G401 (cell line): ENCODE measurements at regions not wholly inside any gene's neighbourhood (a gene's known extent, or its start where the extent isn't known, plus 50 kb on each side); places are given as distances from the start of the nearest gene placed in this dataset.

Source experiments
- DNase-seq: peaks from one replicate; pipeline ENCODE4 v3.0.0-alpha.2; 2015; ENCODE audit warnings: low spot score
- in situ Hi-C: cut with HindIII; loops from 2 replicates; pipeline ENCODE4 v1.10.0; 2016; ENCODE audit warnings: low sequenced_read_pairs, mixed read lengths

DNA sequence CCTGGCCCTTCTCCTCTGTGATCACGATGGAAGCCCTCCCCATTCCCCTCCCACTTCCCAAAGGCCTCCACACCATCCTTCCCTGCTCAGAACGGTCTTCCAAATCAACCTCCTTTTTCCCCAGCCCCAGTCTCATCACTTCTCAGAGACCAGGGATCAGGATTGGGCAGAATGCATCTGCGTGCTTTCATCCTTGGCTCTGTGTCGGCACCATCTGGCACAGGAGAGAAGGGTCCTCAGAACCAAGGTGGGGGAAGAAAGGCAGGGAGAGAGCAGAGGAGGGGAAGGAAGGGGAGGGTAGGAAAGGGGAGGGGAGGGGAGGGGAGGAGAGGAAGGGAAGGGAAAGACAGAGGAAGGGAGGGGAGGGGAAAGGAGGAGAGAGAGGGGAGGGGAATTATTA lies 52.4 kb upstream of the FICD start:
- in situ Hi-C loops: no loop called here
- DNase-seq: no peak

DNA sequence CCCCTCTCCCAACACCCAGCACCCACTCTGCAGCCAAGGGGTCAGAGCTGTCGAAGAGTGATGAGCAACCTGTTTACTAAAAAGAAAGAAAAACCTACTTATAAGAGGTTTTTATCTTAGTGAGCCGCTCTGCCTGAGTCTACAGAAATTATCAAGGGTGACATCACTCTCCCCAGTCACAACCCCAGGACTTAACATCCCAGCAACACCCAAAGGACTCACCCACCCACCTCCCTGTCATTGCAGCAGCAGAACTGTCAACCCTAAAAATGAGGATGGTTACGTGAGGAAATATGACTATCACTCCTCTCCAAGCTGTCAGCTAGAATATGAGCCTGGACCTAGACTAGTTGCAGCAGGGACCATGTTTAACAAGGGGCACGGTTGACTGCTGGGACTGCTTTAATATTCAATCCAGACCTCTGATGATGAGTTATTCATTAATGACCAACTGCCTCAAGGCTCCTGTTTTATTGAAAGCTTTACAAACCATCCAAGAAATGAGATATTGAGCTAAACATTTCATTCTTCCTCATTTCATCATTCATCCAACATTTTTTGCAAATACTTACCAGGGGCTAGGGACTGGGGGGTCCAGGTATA lies 53.9 kb upstream of the FICD start:
- DNase-seq: no peak
- in situ Hi-C loops: no loop called here

DNA sequence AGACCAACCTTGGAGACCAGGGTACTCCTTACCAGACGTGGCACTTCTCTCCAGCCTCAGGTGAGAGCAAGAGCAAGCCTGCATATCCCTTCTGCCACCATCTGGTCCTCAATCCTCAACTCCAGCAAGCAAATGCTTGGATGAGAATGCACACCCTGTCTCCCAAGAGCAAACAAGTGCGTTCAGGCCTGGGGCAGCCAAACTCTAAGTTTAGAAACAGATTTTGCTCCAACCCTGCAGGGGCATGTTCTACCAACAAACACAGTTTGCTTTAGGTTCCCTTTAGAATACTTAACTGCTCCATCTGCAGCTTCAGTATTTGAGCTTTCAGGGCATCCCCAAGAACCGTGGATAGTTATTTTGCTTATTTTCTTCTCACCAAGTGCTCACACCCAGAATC lies 55.9 kb upstream of the FICD start:
- in situ Hi-C loops: no loop called here
- DNase-seq: peak; percentile 94

DNA sequence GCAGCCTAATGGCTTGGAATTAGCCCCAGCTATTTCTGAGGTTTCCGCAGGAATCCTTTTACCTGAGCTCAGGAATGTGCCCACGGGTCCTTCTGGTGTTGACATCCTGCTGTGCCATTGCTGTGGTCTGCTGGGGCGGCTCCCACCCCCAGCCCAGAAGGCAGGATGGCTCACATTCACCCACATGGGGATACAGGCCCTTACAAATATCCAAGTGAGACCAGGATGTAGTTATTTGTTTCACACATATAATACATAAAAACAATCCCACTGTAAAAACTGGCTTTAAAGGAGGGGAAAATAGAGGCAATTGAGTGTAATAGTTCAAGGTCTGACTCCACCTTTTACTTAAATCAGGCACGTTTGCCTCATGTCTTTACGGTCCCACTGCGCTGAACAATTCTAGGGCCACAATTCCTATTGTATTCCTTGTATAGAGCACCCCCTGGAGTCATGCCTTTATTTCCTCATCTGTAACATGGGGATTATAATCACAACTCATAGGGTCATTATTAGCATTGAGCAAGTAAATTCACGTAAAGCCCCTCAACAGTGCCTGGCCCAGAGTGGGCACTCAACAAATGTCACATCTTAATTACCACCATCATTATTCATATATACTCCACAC lies 57.2 kb upstream of the FICD start:
- DNase-seq: no peak

DNA sequence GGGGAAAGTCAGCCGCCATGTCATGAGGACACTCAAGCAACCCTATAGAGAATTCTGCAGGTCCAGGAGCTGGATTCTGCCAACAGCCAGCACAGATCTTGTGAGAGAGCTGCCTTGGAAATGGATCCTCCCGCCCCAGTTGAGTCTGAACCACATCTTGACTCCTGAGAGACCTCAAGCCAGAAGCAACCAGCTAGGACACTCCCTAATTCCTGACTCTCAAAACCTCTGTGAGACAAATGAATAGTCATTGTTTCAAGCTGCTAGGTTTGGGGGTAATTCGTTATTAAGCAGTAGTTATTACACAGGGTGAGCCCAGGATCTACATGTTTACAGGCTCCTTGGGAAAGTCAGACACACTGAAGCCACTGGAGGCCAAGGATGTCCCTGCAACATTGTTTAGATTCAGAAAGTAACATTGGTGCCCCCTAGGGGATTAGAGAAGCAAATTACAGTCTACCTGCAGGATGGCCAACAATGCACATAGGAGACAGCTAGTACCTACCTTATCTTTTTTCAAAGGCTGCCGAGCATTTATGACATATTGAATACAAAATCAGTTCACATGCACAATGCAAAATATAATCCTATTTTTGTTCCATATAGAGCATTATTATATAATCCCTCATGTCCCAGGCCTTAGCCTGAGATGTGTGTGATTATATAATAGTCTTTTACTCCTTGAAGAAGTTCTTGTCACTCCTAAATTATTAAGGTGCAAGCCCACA lies 57.9 kb upstream of the FICD start:
- DNase-seq: peak; percentile 91
- in situ Hi-C loops: no loop called here

More for the DNA sequence above, 57.2 kb upstream of the FICD start:
- in situ Hi-C loops: no loop called here

DNA sequence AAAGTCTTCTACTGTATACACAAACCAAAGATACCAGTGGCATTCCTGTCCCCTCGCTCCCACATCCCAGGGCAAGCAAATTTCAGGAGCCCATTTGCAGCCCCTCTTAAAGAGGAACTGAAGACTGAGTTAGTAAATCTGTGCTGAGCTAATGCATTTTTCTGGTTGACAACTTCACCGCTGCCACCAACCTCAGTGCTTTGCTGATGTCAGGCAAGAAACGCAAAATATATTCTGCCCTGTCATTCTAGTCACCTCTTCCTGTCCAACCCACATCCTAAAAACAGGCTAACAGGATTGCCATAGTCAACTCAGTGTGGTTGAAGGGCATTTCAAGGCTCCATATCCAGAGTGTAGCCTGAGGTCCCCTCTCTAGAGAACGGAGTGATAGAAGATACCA lies 59.4 kb upstream of the FICD start:
- in situ Hi-C loops: no loop called here

DNA sequence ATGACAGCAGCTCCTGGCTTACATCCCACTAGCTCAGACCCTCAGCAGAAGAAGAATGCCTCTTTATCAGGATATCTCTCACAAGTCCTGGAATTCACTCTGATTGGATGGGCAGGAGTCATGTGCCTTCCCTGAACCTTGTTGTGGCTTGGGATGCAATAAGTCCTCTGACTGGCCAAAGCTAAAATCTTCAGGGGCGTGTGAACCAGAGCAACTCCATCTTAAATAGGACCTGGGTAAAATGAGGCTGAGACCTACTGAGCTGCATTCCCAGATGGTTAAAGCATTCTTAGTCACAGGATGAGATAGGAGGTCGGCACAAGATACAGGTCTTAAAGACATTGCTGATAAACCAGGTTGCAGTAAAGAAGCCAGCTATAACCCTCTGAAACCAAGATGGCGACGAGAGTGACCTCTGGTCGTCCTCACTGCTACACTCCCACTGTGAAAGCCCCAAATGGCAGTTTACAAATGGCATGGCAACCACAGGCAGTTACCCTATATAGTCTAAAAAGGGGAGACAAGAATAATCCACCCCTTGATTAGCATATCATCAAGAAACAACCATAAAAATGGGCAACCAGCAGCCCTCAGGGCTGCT lies 60.4 kb upstream of the FICD start:
- in situ Hi-C loops: no loop called here
- no peak for DNase-seq

More for the DNA sequence above, 59.4 kb upstream of the FICD start:
- DNase-seq: no peak

DNA sequence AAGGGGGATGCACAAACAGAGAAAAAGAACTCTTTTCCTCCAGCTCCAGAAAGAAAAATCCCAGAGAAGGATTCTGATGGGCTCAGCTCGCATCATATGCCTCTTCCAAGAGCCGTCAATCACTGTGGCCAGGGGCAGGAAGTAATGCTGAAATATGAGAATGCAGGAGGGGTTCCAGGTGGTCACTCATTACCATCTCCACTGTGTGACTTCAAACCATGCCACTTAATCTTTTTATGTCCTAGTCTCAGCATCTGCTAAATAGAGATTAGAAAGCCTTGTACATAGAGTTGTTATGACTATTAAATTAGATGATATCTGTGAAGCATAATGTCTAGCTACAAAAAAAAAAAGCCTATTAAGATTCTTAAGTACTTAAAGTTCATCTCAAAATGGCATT lies 65.6 kb upstream of the FICD start:
- no peak for DNase-seq

DNA sequence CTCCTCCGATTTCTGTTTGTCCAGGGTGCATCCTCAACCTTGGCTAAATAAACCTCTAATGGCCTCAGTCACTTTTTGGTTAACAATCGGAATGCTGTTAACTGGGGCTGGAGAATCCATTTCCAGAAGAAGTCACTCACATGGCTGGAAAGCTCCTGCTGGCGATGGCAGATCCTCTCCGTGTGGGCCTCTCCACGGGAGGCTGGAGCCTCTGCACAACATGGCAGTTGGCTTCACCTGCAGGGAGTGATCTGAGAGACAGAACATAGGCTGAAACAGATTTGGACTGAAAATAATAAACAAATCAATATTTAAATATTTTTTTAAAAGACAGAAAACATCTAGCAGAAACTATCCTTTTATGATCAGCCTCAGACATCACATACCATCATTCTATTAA lies 66.8 kb upstream of the FICD start:
- in situ Hi-C loops: no loop called here

More for the DNA sequence above, 65.6 kb upstream of the FICD start:
- in situ Hi-C loops: no loop called here

DNA sequence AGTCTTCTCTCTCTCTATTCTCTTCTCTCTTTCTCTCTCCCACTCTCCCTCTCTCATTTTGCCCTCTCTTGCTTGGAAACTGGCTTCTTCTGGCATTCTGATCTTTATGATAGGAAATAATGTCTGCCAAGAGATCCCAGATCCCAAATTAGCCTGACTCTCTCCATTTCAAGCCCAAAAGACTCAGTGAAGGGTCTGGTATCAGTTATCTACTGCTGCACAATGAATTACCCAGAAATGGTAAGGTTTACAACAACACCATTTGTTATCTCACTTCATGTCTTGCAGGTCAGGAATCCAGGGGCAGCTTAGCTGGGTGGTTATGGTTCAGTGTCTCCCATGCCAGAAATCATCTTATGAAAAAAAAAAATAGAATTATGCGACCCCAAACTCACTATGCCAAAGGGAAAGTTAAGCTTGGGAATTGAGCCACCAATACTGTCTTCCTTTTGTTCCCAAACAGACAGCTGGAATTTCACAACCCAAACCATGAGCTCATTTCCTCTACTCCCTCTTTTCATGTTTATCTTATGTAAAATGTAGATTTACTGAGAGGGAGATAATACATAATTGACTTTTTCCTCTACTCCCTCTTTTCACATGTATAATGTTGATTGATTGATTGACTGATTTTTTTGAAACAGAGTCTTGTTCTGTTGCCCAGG lies 67.8 kb upstream of the FICD start:
- in situ Hi-C loops: no loop called here
- DNase-seq: no peak

More for the DNA sequence above, 66.8 kb upstream of the FICD start:
- DNase-seq: peak; percentile 74

DNA sequence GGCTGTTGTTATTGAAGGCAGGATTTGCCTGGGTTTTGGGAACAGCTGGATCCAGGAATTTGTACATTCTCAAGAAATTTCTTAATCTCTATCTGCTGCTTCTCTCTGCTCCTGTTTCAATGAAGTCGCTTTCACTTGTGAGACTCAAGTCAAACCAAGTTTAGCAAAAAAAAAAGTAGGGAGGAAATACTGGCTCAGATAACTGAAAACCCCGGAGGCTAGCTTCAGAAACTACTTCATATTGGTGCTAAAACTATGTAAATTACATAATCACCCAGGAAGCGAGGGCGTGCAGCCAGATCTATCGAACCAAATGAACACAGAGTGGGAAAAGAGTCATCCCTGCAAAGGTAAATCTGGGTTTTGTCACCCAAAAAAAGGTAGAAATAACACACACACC lies 68.3 kb upstream of the FICD start:
- in situ Hi-C loops: no loop called here
- peak; percentile 43 for DNase-seq

DNA sequence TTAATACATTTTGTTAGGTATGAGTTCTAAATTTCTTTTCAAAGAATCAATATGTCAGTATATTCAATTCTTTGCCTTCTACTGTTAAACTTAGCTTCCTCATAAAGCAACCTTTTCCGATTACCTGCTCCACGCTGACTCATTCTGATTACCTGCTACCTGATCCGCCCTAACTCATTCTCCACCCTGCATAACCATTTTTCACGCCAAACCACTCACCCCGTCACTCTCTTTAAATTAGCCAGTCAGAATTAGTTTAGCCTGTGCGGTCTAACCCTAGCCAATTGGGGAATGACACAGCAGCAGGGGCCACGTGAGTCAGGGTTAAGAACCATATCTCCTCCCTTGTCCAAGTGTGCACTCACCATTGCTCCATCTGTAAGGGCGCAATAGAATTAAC lies 72.2 kb upstream of the FICD start:
- DNase-seq: no peak
- in situ Hi-C loops: no loop called here

DNA sequence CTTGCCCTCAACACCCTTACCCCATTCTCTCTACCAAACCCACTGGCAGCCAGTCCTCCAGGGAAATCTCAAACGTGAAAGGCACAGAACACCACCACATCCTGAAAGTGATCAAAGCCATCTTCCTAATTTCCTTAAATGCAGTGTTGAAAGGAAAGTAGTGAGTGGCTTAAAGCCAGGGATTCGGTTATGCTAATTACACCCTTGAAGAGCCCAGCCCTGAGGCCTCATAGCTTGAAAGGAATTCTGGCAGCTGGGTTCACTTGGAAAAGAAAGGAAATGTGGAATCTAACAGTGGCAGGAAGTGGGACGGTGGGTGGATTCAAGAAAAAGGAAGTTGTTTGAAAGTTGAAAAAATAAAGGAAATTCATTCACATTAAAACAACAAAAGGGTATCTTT lies 73.0 kb upstream of the FICD start:
- in situ Hi-C loops: no loop called here

DNA sequence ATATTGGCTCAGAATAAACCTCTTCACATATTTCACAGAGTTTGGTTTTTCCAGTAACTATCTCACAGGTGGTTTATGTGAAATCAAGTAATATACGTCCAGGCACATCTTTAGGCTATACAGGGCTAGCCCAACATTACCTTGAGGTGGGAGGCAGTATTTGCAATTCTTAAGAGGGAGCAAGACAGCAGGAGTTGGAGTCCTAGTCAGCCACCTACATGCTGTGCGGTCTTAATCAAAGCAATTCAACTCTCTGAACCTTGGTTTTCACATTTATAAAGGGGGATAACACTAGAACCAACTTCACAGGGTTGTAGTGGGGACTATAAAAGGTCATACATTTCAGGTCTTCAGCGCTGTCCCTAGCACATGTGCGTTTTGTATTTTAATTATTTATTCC lies 73.5 kb upstream of the FICD start:
- in situ Hi-C loops: no loop called here
- DNase-seq: no peak

More for the DNA sequence above, 73.0 kb upstream of the FICD start:
- DNase-seq: no peak

DNA sequence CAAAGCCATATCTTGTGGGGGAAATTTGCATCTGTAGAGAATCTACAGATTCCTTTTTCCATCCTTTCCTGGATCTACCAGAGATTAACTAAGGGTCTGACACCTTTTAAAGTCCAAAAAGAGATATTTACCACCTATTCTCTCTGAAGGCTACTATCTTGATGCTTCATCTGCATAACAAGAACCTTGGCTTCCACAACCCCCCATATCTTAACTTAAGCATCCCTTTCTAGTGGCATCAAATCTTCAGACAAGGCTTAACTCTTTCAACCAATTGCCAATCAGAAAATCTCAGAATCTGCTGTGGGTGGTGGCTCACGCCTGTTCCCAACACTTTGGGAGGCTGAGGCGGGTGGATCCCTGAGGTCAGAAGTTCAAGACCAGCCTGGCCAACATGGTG lies 74.3 kb upstream of the FICD start:
- in situ Hi-C loops: no loop called here
- no peak for DNase-seq

DNA sequence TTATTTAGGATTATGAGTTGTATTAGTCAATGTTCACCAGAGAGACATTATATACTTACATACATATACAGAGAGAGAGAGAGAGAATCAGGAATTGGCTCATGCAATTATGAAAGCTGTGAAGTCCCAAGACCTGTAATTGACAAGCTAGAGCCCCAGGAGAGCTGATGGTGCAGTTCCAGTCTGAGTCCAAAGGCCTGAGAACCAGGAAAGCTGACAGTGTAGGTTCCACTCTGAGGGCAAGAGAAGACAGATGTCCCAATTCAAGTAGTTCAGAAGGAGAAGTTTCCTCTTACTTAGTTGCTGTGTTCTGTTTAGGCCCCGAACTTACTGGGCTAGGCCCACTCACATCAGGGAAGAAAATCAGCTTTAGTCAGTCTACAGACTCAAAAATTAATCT lies 76.4 kb upstream of the FICD start:
- in situ Hi-C loops: no loop called here
- DNase-seq: no peak

DNA sequence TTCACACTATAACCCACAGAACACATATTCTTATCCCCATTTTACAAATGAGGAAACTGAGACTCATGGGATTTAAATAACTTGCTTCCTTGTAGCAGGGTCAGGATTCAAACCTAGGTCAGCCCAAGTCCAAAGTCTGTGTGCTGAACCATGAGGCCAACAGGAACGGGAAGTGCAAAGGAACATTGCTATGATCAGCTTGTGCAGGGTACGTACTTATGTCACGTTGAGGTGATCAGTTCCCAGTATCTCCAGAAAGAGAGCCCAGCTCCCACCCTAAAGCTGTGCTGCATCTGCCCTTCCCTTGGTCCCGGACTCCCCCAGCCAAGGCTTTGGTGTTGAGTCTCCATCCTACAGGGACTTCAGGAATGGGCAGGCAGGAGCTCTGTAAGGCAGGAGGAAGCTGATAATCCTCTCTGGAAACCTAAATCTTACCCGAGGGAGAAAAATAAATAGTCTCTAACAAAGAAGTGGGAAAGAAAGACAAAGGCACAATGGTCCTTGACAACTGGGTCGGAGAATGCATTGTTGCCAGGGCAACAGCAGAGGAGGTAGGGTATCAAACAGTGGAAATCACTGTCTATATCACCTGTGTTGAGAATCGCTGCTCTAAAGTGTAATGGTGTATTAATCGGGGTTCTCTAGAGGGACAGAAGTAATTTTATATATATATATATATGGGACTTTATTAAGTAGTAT lies 82.5 kb upstream of the FICD start:
- no peak for DNase-seq

DNA sequence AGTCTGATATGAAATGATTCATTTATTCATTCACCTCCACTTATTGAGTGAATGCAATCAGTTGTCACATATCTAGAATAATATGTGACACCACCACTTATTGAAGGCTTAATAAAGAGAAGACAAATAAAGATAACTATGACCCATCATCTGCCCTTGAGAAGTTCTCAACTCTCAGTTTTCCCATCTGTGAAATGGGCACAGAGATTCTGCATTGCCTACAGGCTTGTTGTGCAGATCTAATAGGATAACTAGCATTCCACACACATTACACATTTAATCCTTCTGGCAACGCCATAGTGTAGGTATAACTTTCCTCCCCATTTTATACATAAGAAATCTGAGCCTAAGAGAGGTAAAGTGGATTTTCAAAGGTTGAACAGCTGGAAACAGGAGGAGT lies 84.2 kb upstream of the FICD start:
- in situ Hi-C loops: no loop called here
- no peak for DNase-seq

More for the DNA sequence above, 82.5 kb upstream of the FICD start:
- in situ Hi-C loops: no loop called here

DNA sequence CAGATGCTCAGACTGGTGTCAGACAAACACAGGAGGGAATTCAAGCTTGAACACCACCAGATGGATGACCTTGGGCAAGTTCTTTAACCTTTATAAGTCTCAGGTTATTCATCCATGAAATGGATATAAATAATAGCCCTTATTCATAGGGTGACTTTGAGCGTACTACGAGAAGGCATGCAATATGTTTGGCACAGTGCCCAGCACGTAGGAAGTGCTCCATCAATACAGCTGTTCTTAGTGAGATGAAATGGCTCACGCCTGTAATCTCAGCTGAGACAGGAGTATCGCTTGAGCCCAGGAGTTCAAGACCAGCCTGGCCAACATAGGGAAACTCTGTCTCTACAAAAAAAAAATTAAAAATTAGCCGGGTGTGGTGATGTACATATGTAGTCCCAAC lies 84.8 kb upstream of the FICD start:
- DNase-seq: no peak

More for the DNA sequence above, 84.8 kb upstream of the FICD start:
- in situ Hi-C loops: no loop called here
